K562 (cell line): ENCODE measurements at regions not wholly inside any gene's neighbourhood (a gene's known extent, or its start where the extent isn't known, plus 50 kb on each side); places are given as distances from the start of the nearest gene placed in this dataset.

Experiments used
- BRCA1 ChIP-seq, 2 experiments: fragments of 450-650 bp in 1 of 2; sonication (generic) in 1 of 2; formaldehyde crosslinking in 1 of 2; IDR thresholded peaks; 2 replicates each; pipeline versions ENCODE4 v1.5.0 to v1.6.1; 2017 to 2020; ENCODE audit warnings: mild to moderate bottlenecking in 1 of 2, missing genetic modification reagents in 1 of 2
- CBX5 ChIP-seq: IDR thresholded peaks from 2 replicates; pipeline ENCODE4 v1.6.1; 2014; ENCODE audit warnings: low read depth, borderline replicate concordance
- CREB3L1 ChIP-seq: fragments of 450-650 bp; IDR thresholded peaks from 2 replicates; pipeline ENCODE4 v1.6.1; 2014; ENCODE audit warnings: low read depth, mild to moderate bottlenecking, moderate library complexity, borderline replicate concordance
- HCFC1 ChIP-seq: IDR thresholded peaks from 2 replicates; pipeline ENCODE4 v1.6.1; 2012; ENCODE audit warnings: low read depth, low read length, improper control_type of control experiment
- HMGN3 ChIP-seq: IDR thresholded peaks from 2 replicates; pipeline ENCODE4 v1.6.1; 2011; ENCODE audit warnings: borderline replicate concordance, low read depth, mild to moderate bottlenecking, mixed read lengths, low read length; ENCODE audit not compliant: insufficient read length; ENCODE audit errors: extremely low read depth
- ILK ChIP-seq: fragments of 450-650 bp; IDR thresholded peaks from 2 replicates; pipeline ENCODE4 v1.6.1; 2016; ENCODE audit warnings: missing genetic modification characterization, low read depth, mild to moderate bottlenecking, missing compliant biosample characterization, moderate library complexity, borderline replicate concordance
- LCOR ChIP-seq: sonication (generic); formaldehyde crosslinking; IDR thresholded peaks from 2 replicates; pipeline ENCODE4 v1.8.0; 2022; ENCODE audit warnings: mild to moderate bottlenecking, missing genetic modification reagents
- NELFE ChIP-seq: IDR thresholded peaks from 2 replicates; pipeline ENCODE4 v1.6.1; 2011; ENCODE audit warnings: mild to moderate bottlenecking; ENCODE audit not compliant: insufficient read depth, insufficient read length
- TBL1XR1 ChIP-seq, 2 experiments: IDR thresholded peaks; 2 replicates each; pipeline ENCODE4 v1.6.1; 2012; ENCODE audit warnings: improper control_type of control experiment in 2 of 2, low read length in 2 of 2, mild to moderate bottlenecking in 1 of 2
- ZNF431 ChIP-seq: sonication (generic); formaldehyde crosslinking; IDR thresholded peaks from 2 replicates; pipeline ENCODE4 v1.8.0; 2022; ENCODE audit warnings: mild to moderate bottlenecking, missing genetic modification reagents
- ZNF589 ChIP-seq: fragments of 200-800 bp; sonication (Bioruptor generic); IDR thresholded peaks from 2 replicates; pipeline ENCODE4 v1.6.1; 2016; ENCODE audit warnings: low read depth, missing genetic modification characterization, missing compliant biosample characterization
- TF ChIP-seq, protein P1 (sequence below), 2 experiments: fragments of 450-650 bp; IDR thresholded peaks; 2 replicates each; pipeline ENCODE4 v1.6.1; 2016; ENCODE audit warnings: mild to moderate bottlenecking in 2 of 2, borderline replicate concordance in 1 of 2, low read depth in 1 of 2, moderate library complexity in 1 of 2
- TF ChIP-seq, protein P2 (sequence below): fragments of 250-450 bp; sonication (Bioruptor Pico); IDR thresholded peaks from 2 replicates; pipeline ENCODE4 v1.8.0; 2022; ENCODE audit warnings: moderate library complexity, mild to moderate bottlenecking, inconsistent platforms
- TF ChIP-seq, protein P3 (sequence below): IDR thresholded peaks from 2 replicates; pipeline ENCODE4 v1.6.1; 2012; ENCODE audit warnings: low read depth, low read length, improper control_type of control experiment, borderline replicate concordance

GRCh38 chr22:22156716-22157347 is 87.8 kb upstream of the VPREB1 start (continued):
- TF ChIP-seq BRCA1 (IDR thresholded peaks at IDR 0.05) (no peak), BRCA1 (CRISPR knock-in tag; IDR thresholded peaks at IDR 0.05) (peak; percentile 98; the same call in 1 of the 2 replicates), TBL1XR1 (IDR thresholded peaks at IDR 0.05; ENCODE audit: low read length in 2 of 2) (peak; percentile 66 to 88), HCFC1 (peak; percentile 62), CREB3L1 (peak; percentile 64; the same call in 1 of the 2 replicates), CBX5 (peak; percentile 4; the same call in 1 of the 2 replicates), ILK (tag) (no peak), LCOR (CRISPR knock-in tag) (0 out of 2 replicates have a peak, but pooled peaks have one; percentile 5), NELFE (no peak), ZNF589 (CRISPR knock-in tag) (peak; percentile 70; the same call in 1 of the 2 replicates), HMGN3 (peak; percentile 24), ZNF431 (CRISPR knock-in tag) (0 out of 2 replicates have a peak, but pooled peaks have one; percentile 33)
- TF ChIP-seq, protein P1, sequence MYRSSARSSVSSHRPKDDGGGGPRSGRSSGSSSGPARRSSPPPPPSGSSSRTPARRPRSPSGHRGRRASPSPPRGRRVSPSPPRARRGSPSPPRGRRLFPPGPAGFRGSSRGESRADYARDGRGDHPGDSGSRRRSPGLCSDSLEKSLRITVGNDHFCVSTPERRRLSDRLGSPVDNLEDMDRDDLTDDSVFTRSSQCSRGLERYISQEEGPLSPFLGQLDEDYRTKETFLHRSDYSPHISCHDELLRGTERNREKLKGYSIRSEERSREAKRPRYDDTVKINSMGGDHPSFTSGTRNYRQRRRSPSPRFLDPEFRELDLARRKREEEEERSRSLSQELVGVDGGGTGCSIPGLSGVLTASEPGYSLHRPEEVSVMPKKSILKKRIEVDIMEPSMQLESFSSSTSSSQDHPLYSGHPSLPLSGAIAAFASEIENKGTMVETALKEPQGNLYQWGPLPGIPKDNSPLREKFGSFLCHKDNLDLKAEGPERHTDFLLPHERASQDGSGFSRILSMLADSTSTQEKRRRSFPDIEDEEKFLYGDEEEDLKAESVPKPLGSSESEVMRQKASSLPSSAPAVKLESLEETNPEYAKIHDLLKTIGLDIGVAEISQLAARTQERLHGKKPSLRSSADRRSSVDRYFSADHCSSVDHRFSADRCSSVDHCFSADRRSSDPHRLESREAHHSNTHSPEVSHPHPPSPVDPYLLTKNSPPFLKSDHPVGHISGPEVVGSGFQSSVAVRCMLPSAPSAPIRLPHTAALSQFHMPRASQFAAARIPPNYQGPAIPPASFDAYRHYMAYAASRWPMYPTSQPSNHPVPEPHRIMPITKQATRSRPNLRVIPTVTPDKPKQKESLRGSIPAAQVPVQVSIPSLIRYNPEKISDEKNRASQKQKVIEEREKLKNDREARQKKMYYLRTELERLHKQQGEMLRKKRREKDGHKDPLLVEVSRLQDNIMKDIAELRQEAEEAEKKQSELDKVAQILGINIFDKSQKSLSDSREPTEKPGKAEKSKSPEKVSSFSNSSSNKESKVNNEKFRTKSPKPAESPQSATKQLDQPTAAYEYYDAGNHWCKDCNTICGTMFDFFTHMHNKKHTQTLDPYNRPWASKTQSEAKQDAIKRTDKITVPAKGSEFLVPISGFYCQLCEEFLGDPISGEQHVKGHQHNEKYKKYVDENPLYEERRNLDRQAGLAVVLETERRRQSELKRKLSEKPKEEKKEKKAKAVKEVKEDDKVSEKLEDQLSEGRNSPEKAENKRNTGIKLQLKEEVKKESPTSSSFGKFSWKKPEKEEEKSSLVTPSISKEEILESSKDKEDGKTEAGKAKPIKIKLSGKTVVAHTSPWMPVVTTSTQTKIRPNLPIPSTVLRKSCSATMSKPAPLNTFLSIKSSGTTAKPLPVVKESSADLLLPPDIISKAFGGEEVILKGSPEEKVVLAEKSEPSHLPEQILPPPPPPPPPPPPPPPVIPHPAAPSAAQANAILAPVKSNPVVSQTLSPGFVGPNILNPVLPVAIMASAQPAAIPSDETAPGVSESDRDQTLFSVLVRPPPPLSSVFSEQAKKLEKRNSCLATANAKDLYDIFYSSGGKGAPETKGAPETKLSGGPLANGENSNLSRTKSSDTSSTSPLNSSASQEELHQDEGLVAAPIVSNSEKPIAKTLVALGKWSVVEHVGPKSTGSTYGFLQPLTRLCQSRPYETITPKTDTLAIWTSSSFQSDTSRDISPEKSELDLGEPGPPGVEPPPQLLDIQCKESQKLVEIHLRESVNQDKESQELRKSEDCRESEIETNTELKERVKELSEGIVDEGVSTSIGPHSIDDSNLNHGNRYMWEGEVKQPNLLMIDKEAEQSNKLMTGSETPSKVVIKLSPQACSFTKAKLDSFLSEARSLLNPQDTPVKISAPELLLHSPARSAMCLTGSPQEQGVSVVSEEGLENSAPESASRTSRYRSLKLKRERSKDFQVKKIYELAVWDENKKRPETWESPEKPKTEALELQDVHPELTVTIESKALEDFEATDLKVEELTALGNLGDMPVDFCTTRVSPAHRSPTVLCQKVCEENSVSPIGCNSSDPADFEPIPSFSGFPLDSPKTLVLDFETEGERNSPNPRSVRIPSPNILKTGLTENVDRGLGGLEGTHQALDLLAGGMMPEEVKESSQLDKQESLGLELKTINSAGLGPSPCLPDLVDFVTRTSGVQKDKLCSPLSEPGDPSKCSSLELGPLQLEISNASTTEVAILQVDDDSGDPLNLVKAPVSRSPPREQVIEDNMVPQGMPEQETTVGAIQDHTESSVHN (IDR thresholded peaks at IDR 0.05; ENCODE audit: borderline replicate concordance in 1 of 2, low read depth in 1 of 2): 0 out of 4 replicates have a peak, but pooled peaks of 1 of the 2 experiments have one; percentile 60
- TF ChIP-seq, protein P2, sequence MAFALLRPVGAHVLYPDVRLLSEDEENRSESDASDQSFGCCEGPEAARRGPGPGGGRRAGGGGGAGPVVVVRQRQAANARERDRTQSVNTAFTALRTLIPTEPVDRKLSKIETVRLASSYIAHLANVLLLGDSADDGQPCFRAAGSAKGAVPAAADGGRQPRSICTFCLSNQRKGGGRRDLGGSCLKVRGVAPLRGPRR: no peak
- TF ChIP-seq, protein P3, sequence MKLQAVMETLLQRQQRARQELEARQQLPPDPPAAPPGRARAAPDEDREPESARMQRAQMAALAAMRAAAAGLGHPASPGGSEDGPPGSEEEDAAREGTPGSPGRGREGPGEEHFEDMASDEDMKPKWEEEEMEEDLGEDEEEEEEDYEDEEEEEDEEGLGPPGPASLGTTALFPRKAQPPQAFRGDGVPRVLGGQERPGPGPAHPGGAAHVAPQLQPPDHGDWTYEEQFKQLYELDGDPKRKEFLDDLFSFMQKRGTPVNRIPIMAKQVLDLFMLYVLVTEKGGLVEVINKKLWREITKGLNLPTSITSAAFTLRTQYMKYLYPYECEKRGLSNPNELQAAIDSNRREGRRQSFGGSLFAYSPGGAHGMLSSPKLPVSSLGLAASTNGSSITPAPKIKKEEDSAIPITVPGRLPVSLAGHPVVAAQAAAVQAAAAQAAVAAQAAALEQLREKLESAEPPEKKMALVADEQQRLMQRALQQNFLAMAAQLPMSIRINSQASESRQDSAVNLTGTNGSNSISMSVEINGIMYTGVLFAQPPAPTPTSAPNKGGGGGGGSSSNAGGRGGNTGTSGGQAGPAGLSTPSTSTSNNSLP: peak; percentile 77; the same call in 1 of the 2 replicates
